HFF-Myc (cell line): ENCODE measurements at regions not wholly inside any gene's neighbourhood (a gene's known extent, or its start where the extent isn't known, plus 50 kb on each side); places are given as distances from the start of the nearest gene placed in this dataset.
A peak's percentile ranks its signal among the peaks of the same experiment; 100 is the strongest.

Experiments
- DNase-seq: peaks from one replicate; pipeline ENCODE4 v3.0.0-alpha.2; 2011; ENCODE audit warnings: low read depth; ENCODE audit errors: extremely low read depth
- H3K4me3 ChIP-seq: replicated peaks from 2 replicates; pipeline ENCODE4 v1.5.1; 2011; ENCODE audit warnings: low read depth, mild to moderate bottlenecking, control low read depth, low read length
- TF ChIP-seq, protein P1 (sequence below): IDR thresholded peaks from 2 replicates; pipeline ENCODE4 v1.5.1; 2012; ENCODE audit warnings: mild to moderate bottlenecking, low read depth, low read length, control low read depth; ENCODE audit errors: missing control alignments

DNA sequence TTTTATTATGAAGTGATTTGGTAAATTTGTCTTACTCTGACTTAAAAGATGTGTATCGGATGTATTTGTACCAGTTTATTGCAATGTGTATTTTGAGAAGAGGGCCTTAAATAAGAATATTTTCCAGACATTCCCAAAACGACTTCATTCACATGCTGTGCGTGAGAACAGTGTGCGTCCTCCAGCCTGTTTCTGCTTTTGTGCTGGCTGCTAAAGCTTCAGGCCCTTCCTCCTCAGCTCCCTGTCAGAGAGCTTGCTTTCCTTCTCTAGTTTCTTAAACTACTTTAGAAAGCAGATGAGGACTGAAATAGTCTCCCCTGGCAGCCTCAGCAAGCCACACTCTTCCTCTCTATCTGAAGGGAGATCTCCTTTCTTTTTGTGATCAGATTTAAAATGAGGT lies 157.8 kb downstream of the SAMD5 start:
- TF ChIP-seq, protein P1, sequence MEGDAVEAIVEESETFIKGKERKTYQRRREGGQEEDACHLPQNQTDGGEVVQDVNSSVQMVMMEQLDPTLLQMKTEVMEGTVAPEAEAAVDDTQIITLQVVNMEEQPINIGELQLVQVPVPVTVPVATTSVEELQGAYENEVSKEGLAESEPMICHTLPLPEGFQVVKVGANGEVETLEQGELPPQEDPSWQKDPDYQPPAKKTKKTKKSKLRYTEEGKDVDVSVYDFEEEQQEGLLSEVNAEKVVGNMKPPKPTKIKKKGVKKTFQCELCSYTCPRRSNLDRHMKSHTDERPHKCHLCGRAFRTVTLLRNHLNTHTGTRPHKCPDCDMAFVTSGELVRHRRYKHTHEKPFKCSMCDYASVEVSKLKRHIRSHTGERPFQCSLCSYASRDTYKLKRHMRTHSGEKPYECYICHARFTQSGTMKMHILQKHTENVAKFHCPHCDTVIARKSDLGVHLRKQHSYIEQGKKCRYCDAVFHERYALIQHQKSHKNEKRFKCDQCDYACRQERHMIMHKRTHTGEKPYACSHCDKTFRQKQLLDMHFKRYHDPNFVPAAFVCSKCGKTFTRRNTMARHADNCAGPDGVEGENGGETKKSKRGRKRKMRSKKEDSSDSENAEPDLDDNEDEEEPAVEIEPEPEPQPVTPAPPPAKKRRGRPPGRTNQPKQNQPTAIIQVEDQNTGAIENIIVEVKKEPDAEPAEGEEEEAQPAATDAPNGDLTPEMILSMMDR, result no peak
- no peak overlapping the region for H3K4me3 ChIP-seq
- no peak for DNase-seq

- DNase-seq, result no peak
- H3K4me3 ChIP-seq, result no peak overlapping the region
- TF ChIP-seq, protein P1, result no peak
Observed at GRCh38 chr6:147667082-147667481, 158.6 kb downstream of the SAMD5 start.

DNA sequence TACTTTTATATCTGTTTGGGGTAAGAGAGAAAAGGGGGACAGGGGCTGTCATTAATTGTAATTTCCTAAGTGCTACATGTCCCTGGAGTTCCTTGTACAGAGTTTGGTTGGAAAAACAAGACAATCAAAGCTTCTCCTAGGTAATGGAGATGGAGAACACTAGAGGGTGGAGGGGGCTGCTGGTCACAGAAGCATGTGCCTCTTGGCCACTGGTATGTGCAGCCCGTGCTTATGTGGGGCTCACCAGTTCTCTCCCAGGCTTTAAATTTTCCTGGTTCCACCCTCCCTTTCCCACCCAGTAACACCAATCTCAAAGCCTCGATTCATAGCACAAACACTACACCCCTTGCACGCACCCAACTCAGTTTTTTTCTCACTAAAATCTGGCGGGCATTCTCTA lies 165.6 kb downstream of the SAMD5 start:
- no peak overlapping the region for H3K4me3 ChIP-seq
- TF ChIP-seq, protein P1, result no peak
- no peak for DNase-seq

- TF ChIP-seq, protein P1, result no peak
- no peak overlapping the region for H3K4me3 ChIP-seq
- no peak for DNase-seq
Observed at GRCh38 chr6:147674794-147675193, 166.3 kb downstream of the SAMD5 start.

DNA sequence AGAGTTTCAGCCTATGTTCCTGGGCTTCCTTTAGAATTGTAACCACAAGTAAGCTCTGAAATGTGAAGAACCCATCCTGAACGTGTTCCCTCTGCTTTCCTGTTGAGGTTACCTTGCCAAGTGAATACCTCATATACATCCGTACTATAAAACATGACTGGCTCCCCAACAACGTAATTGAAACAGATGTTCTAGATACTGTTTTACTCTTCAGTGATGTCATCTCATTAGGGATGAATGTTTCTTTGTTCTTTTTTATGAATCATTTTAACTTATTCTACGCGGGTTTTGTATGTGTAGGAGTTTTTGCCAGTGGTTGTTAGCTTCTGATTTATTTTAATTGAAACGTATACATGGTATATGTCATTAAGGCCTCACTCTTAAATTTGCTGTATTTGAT lies 166.8 kb downstream of the SAMD5 start:
- H3K4me3 ChIP-seq, result no peak overlapping the region
- peak; percentile 71 for DNase-seq
- TF ChIP-seq, protein P1, result no peak

- TF ChIP-seq, protein P1, result no peak
- DNase-seq, result no peak
- H3K4me3 ChIP-seq, result no peak overlapping the region
Observed at GRCh38 chr6:147676495-147677199, 168.2 kb downstream of the SAMD5 start.

DNA sequence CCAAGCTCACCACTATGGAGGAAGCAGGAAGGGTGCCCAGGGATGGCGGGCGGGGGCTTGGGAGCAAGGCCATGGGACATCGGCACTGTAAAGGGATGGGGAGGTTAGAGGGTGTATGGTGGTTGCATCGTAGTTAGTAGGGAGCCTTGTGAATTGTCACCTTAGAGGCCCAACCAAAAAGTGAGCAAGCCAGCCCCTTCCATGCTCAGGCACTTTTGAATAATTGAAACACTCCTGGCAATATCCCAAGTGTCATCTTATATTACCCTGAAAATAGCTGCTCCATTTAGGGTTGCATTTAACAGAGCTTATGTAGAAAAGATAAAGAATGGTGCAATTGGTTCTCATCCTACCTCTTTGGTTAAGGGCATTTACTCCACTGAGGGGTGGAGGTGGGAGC lies 169.2 kb downstream of the SAMD5 start:
- no peak overlapping the region for H3K4me3 ChIP-seq
- TF ChIP-seq, protein P1, result no peak
- no peak for DNase-seq
